Ovary (tissue), 3 donors: ENCODE measurements at regions not wholly inside any gene's neighbourhood (a gene's known extent, or its start where the extent isn't known, plus 50 kb on each side); places are given as distances from the start of the nearest gene placed in this dataset.

Experiments
- CTCF ChIP-seq, 3 donors: fragments of 450-650 bp in 2 of 3; fragments of 200-600 bp in 1 of 3; IDR thresholded peaks; one replicate each; pipeline versions ENCODE4 v1.5.1 to v1.8.0; 2016 to 2022; ENCODE audit warnings: antibody characterized with exemption in 3 of 3, mild to moderate bottlenecking in 1 of 3
- POLR2A ChIP-seq: fragments of 450-650 bp; IDR thresholded peaks from one replicate; pipeline ENCODE4 v1.6.1; 2017; ENCODE audit warnings: antibody characterized with exemption, mild to moderate bottlenecking, moderate library complexity
- donor health status: DM: no; HTN: no; CAD: no.

GRCh38 chr1:198950036-198950435 is 311.2 kb downstream of the PTPRC start:
- TF ChIP-seq CTCF (IDR thresholded peaks at IDR 0.05): no peak
- no peak for TF ChIP-seq POLR2A
